ENCODE measurements at regions not wholly inside any gene's neighbourhood (a gene's known extent, or its start where the extent isn't known, plus 50 kb on each side); places are given as distances from the start of the nearest gene placed in this dataset.

GRCh38 chr12:41881891-41882805 is 262.5 kb downstream of the GXYLT1 start:
- no peak for DNase-seq

- no peak for DNase-seq
Measured at GRCh38 chr12:41869432-41869831, 275.2 kb downstream of the GXYLT1 start.

- no peak for DNase-seq
Measured at GRCh38 chr12:41866878-41867430, 277.7 kb downstream of the GXYLT1 start.

GRCh38 chr12:41856228-41856627 is 288.4 kb downstream of the GXYLT1 start:
- no peak for DNase-seq

- no peak for DNase-seq
Measured at GRCh38 chr12:41850046-41850445, 294.6 kb downstream of the GXYLT1 start.

GRCh38 chr12:41846718-41847117 is 298.0 kb downstream of the GXYLT1 start:
- DNase-seq = no peak

GRCh38 chr12:41836416-41836815 is 308.3 kb downstream of the GXYLT1 start:
- no peak for DNase-seq

GRCh38 chr12:41835556-41835955 is 309.1 kb downstream of the GXYLT1 start:
- no peak for DNase-seq

- no peak for DNase-seq
Measured at GRCh38 chr12:41819948-41820347, 324.7 kb downstream of the GXYLT1 start.

- DNase-seq = no peak
Measured at GRCh38 chr12:41804026-41804425, 340.6 kb downstream of the GXYLT1 start.

GRCh38 chr12:41802803-41803202 is 341.9 kb downstream of the GXYLT1 start:
- DNase-seq = no peak

GRCh38 chr12:41801261-41801660 is 343.4 kb downstream of the GXYLT1 start:
- no peak for DNase-seq

GRCh38 chr12:41799671-41800070 is 345.0 kb downstream of the GXYLT1 start:
- no peak for DNase-seq

- peak; percentile 46 for DNase-seq
Measured at GRCh38 chr12:41795910-41796309, 348.8 kb downstream of the GXYLT1 start.

GRCh38 chr12:41795051-41795600 is 349.5 kb downstream of the GXYLT1 start:
- peak; percentile 36 for DNase-seq

GRCh38 chr12:41794336-41794735 is 350.3 kb downstream of the GXYLT1 start:
- DNase-seq = peak; percentile 59

- DNase-seq = no peak
Measured at GRCh38 chr12:41784957-41785356, 359.7 kb downstream of the GXYLT1 start.

GRCh38 chr12:41778934-41779333 is 365.7 kb downstream of the GXYLT1 start:
- no peak for DNase-seq

- DNase-seq = no peak
Measured at GRCh38 chr12:41777064-41777790, 367.4 kb downstream of the GXYLT1 start.

- DNase-seq = no peak
Measured at GRCh38 chr12:41772478-41772877, 372.2 kb downstream of the GXYLT1 start.

GRCh38 chr12:41769810-41770209 is 374.9 kb downstream of the GXYLT1 start:
- no peak for DNase-seq

- no peak for DNase-seq
Measured at GRCh38 chr12:41768456-41768855, 376.2 kb downstream of the GXYLT1 start.

- no peak for DNase-seq
Measured at GRCh38 chr12:41762691-41763090, 382.0 kb downstream of the GXYLT1 start.
